ENCODE measurements at regions not wholly inside any gene's neighbourhood (a gene's known extent, or its start where the extent isn't known, plus 50 kb on each side); places are given as distances from the start of the nearest gene placed in this dataset.

DNA sequence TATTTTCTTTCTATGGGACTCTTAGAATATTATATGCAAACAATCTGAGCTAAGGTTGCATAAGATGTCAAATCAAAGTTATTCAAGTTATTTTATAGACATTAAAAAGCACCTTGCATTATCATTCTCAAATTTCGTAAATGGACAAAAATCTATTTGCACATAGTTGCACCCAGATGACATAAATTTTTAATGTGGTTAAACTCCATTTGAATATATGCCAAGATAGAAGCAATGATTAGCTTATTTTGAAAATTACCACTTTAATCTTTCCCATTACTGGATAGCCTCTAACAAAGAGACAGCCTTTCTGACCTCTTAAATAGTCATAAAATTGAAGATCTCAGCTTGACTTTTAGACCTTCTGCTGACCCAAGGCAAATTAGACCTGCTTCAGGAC is 386.8 kb downstream of the RAPGEF2 start:
- in situ Hi-C loops (cut with MboI; ENCODE audit: low pct_unique_long_range_greater_than_20kb, low sequenced_read_pairs): no loop called here
- DNase-seq: no peak

DNA sequence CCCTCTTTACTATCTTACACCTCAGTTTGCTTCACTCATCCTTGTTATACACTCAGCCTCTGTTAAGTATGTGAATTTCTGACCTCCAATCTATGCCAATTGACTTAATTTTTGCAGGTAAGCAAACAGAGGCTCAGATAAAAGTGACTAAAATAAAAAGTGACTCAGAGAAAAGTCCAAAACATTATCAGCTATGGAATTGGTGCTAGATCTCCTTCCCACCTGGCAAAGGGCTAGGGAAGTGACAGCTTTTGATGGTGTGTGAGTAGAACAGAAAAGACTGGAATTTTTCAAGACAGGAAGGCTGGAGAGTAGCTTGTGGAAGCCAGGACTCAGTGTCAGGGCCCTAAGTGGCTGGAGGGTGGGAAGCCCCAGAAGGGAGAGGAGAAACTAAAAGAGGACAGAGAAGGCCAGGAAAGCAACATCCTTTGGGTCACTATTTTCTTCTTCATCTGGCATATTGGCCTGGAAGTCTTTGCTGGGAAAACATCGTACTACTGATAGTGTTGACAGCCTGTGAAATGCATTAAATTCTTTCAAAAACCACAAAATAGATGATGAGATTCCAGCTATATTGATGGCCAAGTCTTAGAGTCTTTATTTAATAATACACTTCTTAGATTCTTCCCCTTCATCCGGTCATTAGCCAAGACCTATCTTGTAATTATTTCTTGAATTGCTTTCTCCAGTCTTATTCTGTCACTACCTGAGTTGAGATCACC is 392.8 kb downstream of the RAPGEF2 start:
- no peak for DNase-seq
- in situ Hi-C loops (cut with MboI; ENCODE audit: low pct_unique_long_range_greater_than_20kb, low sequenced_read_pairs): no loop called here

DNA sequence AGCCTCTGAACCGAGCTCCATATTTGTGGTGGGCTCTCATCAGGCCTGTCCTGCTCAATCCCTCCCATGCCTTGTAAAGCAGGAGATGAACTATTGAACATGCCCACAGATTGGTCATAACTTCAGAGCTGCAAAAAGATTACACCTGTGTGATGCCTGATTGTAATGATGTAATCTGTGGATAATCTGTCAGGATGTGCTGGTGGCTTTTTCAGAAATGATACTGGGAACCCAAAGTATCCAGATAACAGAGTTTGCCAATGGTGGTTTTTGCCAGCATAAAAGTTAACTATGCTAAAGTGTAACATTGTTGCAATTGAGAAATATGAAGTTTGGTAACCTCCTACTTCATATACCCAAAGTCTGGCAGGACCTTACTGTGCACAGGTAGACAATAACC is 393.4 kb downstream of the RAPGEF2 start:
- in situ Hi-C loops (cut with MboI; ENCODE audit: low pct_unique_long_range_greater_than_20kb, low sequenced_read_pairs): no loop called here
- no peak for DNase-seq

DNA sequence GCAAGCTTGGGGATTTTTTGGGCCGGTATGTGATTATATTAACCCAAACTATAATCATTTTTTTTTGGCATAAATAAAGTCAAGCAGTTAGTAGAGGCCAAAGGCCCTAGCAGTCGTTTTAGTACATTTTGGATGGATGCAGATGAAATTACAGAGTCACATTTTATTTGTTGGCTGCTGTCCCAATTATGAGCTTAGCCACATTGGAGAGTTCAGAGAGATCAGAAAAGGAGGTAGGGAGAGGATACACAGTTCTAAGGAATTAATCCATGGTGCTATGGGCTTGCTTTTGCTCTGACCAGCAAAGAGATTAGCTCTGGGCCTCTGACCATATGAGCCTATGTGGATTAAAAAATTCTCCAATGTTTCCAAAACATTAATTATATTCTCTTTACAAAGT is 395.1 kb downstream of the RAPGEF2 start:
- in situ Hi-C loops (cut with MboI; ENCODE audit: low pct_unique_long_range_greater_than_20kb, low sequenced_read_pairs): no loop called here
- no peak for DNase-seq

DNA sequence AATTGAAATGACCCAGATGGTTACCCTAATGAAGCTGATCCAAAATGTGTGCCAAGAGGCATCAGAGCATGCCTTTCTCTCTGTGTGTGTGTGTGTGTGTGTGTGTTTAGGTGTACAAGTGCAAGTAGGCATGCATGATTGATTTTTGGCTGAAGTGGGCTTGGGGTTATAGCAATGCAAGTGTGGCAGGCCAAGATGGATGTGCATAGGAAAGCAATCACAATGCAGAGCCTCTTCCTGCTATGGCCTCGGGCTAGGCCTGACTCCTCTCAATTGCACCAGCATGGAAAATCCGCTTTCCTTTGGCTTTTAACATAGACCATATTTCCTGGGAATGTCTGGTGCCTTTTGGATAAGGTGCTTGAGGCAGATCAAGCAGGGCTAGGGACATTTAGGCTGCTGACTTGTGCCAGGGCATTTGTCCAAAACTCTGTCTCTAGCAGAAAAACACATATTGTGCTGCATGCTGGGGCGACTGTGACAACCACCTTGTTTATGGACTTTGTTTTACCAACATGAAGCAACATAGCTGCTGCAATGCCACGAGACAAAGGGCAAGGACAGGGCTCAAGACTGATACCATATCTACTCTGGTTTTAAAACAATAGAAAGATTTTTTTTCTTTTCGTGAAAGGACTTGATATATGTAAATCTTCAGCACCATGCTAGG is 395.7 kb downstream of the RAPGEF2 start:
- in situ Hi-C loops (cut with MboI; ENCODE audit: low pct_unique_long_range_greater_than_20kb, low sequenced_read_pairs): no loop called here
- no peak for DNase-seq

DNA sequence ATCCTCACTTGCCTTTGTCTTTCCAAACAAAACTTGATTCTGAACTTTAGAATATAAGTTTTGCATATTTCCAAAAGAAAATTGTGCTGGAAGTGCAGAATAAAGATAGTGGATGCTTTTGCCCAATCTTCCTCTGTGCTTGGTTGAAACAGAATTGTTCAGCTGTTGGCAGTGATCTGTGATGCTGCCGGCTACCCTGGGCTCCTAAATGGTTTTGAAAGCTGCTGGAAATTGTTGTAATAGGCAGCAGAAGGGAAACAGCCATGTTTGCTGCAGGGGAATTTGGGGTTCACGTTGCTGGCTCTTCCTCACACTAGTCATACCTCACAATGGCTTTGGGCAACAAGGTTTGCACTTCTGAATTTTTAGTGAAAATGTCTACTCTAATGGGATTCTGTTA is 398.0 kb downstream of the RAPGEF2 start:
- in situ Hi-C loops (cut with MboI; ENCODE audit: low pct_unique_long_range_greater_than_20kb, low sequenced_read_pairs): no loop called here
- no peak for DNase-seq

DNA sequence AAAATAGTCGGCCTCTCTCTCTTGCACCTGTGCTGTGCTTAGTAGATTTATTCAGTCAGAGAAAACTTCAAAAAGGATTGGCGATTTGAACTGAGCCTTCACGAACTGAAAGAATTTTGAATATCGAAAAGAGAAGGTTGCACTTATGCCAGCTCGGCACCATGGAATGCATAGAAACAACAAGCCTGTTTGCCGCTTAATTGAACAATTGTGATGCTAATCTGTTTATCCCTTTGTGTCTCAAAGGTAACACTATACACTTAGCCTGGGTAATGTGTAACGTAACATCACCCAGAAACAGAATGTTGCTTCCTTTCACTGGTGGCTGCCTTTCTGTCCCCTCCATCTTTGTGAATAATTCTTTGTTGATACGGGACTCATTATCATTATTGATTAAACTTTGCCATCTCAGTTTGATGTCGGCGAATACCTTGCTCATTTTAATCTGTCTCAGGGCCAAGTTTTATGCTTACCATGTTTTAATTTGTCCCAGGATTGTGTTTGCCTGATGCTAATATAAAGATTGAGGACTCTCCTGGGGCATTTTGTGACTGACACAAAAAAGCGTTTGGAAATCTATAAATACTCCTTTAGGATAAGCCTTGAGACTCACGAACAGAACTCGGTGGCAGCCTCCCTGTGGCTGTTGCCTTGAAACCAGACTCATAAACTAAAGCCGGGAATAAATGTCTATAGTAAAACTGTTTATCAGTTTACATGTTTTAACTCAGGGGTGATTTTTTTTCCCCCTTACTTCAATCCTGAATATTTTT is 400.5 kb downstream of the RAPGEF2 start:
- DNase-seq: no peak
- in situ Hi-C loops (cut with MboI; ENCODE audit: low pct_unique_long_range_greater_than_20kb, low sequenced_read_pairs): no loop called here

DNA sequence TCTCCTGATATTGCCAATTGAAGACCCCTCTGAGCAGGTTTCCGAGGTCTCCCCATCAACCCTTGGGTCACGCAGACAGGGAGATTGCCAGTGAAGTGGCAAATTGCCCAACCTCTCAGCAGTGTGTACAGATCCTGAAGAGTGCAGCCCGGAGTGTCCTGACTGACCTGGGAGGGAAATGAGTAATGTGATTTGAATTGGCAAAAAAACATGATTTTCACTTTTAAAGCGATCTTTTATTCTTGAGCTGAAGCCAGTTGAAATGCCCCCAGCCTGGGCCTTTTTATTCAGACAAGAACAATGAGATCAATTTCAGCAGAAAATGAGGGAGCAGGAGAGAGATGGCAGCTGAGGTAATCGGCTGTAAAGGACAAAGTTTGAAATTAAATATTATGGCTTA is 401.8 kb downstream of the RAPGEF2 start:
- in situ Hi-C loops (cut with MboI; ENCODE audit: low pct_unique_long_range_greater_than_20kb, low sequenced_read_pairs): no loop called here
- DNase-seq: no peak

DNA sequence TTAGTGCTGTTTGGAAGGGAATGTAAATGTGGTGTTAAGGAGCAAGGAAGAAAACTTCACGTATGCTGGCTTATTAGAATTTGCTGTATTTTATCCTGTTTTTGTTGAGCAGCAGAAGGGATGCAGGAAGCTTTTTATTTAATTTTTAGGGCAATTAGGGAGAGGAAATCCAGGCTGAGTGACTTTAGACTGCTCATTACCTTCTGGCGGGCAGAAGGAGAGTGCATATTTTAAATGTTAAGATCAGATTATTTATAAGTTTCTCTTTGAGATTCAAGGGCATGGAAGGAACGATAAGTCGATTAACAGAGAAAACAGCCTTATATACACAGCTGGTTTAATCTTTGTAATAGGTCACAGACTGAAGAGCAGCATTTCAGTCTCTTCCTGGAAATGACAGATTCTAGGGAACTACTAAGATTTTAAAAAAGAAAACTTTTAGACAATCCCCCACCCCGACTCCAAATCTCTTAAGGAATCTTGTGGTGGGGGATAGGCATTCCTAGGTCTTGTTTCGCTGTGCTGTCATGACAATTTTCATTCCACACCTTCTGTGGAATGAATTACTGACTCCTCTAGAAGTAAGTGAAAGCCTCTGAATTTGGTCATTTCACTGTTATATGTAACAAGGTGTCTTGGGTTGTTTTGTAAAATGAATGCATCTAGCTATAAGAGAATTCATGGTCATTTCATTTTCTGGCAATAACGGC is 402.5 kb downstream of the RAPGEF2 start:
- no peak for DNase-seq
- in situ Hi-C loops (cut with MboI; ENCODE audit: low pct_unique_long_range_greater_than_20kb, low sequenced_read_pairs): no loop called here

DNA sequence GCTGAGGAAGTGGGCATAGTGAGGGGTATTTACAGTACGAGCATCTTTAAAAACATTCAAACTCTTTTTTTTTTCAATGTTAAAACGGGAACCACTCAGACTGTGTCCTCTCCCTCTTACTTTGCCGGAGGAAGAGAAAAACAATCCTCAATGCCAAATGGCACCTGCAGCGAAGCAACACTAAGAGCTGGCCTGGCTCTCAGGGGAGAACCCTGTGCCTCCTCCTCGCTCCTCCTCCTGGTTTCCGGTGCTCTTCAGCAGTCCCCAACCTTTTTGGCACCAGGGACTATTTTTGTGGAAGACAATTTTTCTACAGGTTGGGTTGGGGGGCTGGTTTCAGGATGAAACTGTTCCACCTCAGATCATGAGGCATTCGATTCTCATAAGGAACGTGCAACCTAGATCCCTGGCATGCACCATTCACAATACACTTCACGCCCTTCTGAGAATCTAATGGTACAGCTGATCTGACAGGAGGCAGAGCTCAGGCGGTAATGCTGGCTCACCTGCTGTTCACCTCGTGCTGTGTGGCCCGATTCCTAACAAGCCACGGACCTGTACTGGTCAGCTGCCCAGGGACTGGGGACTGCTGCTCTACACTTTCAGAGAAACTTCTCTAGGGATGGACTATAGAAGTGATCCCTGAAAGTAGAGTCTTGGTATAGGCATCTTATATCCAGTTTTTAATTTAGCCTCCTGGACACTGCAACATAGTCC is 404.1 kb downstream of the RAPGEF2 start:
- in situ Hi-C loops (cut with MboI; ENCODE audit: low pct_unique_long_range_greater_than_20kb, low sequenced_read_pairs): no loop called here
- no peak for DNase-seq

DNA sequence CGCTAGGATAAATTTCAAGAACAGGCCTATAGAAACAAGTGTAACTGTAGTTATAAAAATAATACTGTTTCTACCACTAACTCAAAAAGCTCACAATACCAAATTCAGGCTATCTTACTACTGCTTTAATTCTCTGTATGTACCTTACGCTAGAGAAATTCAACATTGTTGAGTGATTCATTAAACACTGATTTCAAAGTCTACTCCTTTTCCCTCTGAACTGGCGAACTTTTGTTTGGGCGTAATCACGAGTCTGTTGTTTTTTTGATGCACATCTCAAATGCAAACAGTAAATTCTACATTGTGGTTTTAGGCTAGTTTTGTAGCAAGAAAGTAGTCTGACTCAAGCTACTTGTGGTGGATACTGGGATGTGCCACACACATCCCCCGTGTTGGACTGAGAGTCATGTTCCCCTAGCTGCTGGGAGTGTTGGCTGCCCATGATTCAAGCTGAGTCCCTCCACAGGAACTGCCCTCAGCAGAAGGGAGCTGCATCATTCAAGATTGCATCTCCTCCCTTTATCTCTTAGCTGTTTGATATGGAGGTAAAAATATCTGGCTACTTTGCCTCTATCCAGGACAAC is 406.1 kb downstream of the RAPGEF2 start:
- no peak for DNase-seq
- in situ Hi-C loops (cut with MboI; ENCODE audit: low pct_unique_long_range_greater_than_20kb, low sequenced_read_pairs): no loop called here

DNA sequence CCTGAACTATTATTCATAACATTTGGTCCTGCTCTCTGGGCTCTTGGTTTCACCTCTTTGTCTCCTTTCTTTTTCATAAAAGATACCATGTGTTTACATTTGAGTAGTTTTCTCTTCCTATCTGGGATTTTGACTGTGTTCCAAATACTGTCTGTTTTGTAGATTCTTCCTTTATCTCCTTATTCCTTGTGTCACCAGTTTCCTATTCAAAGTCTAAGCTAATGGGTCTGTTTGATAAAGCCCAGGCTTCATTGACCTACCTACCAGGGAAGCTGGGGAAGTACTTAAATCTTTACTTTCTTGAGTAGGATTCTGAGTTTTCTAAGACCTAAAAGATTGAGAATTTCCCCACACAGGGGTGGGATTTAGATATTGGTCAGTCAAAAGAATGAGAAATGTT is 409.5 kb downstream of the RAPGEF2 start:
- no peak for DNase-seq
- in situ Hi-C loops (cut with MboI; ENCODE audit: low pct_unique_long_range_greater_than_20kb, low sequenced_read_pairs): no loop called here

DNA sequence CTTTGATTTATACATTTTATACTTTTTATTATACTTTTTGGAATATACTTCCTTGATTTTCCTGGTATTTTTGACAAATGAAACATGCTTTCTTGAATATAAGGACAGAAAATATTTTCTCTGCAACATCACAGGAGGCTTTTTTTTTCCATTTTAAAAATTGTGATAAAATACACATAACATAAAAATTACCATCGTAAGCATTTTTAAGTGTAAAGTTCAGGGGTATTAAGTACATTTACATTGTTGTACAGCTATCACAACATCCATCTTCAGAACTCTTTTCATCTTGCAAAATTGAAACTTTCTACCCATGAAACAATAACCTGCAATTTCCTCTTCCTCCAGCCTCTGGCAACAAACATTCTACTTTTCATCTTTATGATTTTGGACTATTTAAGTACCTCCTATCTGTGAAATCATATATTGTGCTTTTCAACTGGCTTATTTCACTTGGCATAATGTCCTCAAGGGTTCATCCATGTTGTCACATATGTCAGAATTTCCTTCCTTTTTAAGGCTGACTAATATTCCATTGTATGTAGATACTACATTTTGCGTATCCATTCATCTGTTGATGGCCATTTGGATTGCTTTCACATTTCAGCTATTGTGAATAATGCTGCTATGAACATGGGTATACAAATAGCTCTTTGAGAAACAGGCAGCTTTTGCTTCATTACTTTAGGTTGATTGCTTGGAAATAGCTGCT is 412.6 kb downstream of the RAPGEF2 start:
- DNase-seq: no peak
- in situ Hi-C loops (cut with MboI; ENCODE audit: low pct_unique_long_range_greater_than_20kb, low sequenced_read_pairs): no loop called here

DNA sequence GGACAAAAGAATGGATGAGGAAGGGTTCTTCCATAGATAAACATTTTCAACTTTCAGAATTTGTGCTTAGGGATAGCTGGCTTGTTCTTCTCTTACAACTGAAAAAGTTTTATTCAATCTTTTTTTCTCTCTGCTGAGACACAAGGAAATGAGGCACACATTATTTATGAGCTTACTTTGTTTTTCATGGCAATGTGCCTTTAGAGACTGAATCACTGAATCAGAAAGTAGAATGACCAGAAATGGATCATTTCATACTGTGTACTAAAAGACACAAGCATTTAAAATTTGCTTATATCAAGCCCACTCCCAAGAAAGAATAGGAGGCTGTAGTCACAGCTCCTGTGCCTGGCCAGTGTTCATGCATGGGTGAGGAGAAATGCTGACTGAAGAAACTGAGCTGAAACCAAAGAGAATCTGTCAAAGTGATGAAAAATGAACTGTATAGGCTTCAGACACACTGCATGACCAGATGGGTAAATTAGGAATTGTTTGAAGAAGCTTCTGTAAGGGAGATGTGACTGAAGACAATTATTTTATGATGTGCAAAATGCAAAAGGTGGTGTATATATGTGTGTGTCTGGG is 413.8 kb downstream of the RAPGEF2 start:
- in situ Hi-C loops (cut with MboI; ENCODE audit: low pct_unique_long_range_greater_than_20kb, low sequenced_read_pairs): no loop called here

DNA sequence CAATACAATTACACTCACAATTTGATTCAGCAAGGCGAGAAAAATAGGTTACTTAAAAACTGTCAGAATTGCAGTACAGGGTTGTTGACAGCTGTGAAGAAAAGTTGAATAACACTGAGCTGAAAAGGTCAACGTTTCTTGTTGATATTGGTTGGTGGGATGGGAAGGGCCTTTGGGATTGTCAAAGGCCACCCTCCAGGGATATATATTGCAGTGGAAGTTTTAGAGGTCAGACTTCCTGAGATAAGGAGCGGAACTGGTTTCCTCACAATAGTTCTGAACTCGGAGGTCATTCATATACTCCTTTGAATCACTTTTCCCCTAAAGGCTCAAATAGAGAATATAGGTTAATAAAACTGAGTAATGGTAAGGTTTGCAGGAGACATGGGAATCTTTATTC is 417.2 kb downstream of the RAPGEF2 start:
- DNase-seq: no peak
- in situ Hi-C loops (cut with MboI; ENCODE audit: low pct_unique_long_range_greater_than_20kb, low sequenced_read_pairs): no loop called here

More for the DNA sequence above, 413.8 kb downstream of the RAPGEF2 start:
- no peak for DNase-seq

DNA sequence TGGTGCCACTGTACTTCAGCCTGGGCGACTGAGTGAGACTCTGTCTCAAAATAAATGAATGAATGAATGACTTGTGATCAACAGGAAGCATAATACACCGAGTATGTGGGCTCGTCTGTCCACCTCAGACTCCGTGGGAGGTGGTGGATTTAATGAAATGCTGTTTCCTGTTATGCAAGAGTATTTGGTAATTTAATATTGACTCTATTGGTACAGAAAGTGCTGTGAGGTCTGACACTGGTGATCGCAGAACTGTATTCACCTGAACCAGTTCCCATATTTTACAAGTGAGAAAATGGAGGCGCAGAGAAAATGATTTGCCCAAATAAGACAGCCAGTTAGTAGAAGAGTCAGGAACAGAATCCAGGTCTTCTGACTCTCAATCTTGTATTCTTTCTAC is 423.3 kb downstream of the RAPGEF2 start:
- in situ Hi-C loops (cut with MboI; ENCODE audit: low pct_unique_long_range_greater_than_20kb, low sequenced_read_pairs): no loop called here
- no peak for DNase-seq

DNA sequence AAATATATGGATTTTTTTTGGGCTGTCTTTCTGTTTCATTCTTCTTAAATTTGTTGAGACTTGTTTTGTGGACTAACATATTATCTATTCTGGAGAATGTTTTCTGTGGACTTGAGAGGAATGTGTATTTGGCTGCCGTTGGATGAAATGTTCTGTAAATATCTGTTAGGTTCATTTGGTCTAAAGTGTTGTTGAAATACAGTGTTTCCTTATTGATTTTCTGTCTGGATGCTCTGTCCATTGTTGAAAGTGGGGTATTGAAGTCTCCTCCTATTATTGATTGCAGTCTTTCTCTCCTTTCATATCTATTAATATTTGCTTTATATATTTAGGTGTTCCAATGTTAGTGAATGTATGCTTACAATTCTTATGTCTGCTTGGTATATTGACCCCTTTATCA is 431.8 kb downstream of the RAPGEF2 start:
- in situ Hi-C loops (cut with MboI; ENCODE audit: low pct_unique_long_range_greater_than_20kb, low sequenced_read_pairs): no loop called here

DNA sequence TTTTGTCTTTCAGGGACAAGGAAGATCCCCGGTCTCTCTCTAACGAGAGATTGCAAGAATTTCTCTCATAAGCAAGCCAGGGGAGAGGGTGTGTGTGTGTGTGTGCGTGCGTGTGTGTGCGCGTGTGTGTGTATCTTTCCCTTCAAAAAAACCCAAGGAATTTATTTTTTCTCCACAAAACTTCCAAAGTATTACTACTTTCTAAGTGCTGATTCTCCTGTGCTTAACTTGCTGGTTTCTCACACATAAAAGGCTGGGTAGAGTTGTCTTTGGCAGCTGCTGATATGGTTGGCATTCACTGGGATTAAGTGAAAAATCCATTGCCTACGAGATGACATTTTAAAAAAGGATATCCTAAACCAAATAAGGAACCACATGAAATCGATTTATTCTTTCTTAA is 435.7 kb downstream of the RAPGEF2 start:
- DNase-seq: no peak
- in situ Hi-C loops (cut with MboI; ENCODE audit: low pct_unique_long_range_greater_than_20kb, low sequenced_read_pairs): no loop called here

More for the DNA sequence above, 431.8 kb downstream of the RAPGEF2 start:
- DNase-seq: no peak

Data from KBM-7 (cell line).